Upper lobe of right lung (tissue), 1 donor: ENCODE measurements at regions not wholly inside any gene's neighbourhood (a gene's known extent, or its start where the extent isn't known, plus 50 kb on each side); places are given as distances from the start of the nearest gene placed in this dataset.

ENCODE experiments used
- ATAC-seq: fragments of 200-7000 bp; cut with Tn5 transposase; one replicate; pipeline ENCODE4 v1.9.1; 2020; ENCODE audit warnings: mild to moderate bottlenecking, moderate library complexity
- DNase-seq: peaks from one replicate; pipeline ENCODE4 v3.0.0-alpha.2; 2020
- H3K27ac ChIP-seq: fragments of 200-600 bp; one replicate; pipeline ENCODE4 v1.8.0; 2022
- H3K27me3 ChIP-seq: fragments of 200-600 bp; one replicate; pipeline ENCODE4 v1.8.0; 2022; ENCODE audit warnings: mild to moderate bottlenecking
- H3K36me3 ChIP-seq: fragments of 200-600 bp; one replicate; pipeline ENCODE4 v1.8.0; 2022
- H3K4me1 ChIP-seq: fragments of 200-600 bp; one replicate; pipeline ENCODE4 v1.8.0; 2022
- H3K4me3 ChIP-seq: fragments of 200-600 bp; one replicate; pipeline ENCODE4 v1.8.0; 2022; ENCODE audit warnings: mild to moderate bottlenecking
- H3K9me3 ChIP-seq: fragments of 200-600 bp; one replicate; pipeline ENCODE4 v1.8.0; 2022
- intact Hi-C: fragments of 100-400 bp; cut with DNase I; formaldehyde crosslinking; loops from one replicate; pipeline ENCODE4 v1.11.0; 2022
- TF ChIP-seq, protein P1 (sequence below): fragments of 200-600 bp; IDR thresholded peaks from one replicate; pipeline ENCODE4 v1.8.0; 2022; ENCODE audit warnings: antibody characterized with exemption
- donor health status: DM: no; HTN: yes; CAD: no; lungs with severe emphysema.

DNA sequence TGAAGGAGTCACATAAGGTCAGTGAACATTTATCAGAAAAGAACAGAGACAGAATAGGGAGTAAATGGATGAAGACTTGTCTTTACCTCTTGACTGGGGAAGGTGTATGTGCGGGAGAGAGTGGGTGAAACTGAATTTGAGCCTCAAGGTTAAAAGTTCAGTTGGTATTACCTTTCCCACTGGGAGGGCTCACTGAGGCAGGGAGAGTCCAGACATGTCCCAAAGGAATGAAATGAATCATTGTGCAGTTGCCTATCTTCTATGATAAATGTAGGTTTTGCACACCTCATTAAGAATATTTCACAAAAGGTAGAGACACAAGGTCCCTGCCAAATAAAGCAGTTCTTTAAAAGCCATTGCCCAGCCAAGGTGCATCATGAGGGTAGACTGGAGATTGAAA is 105.2 kb downstream of the KCNA5 start:
- DNase-seq (no peak), ATAC-seq (no peak)
- no peak overlapping the region for H3K4me3 ChIP-seq

DNA sequence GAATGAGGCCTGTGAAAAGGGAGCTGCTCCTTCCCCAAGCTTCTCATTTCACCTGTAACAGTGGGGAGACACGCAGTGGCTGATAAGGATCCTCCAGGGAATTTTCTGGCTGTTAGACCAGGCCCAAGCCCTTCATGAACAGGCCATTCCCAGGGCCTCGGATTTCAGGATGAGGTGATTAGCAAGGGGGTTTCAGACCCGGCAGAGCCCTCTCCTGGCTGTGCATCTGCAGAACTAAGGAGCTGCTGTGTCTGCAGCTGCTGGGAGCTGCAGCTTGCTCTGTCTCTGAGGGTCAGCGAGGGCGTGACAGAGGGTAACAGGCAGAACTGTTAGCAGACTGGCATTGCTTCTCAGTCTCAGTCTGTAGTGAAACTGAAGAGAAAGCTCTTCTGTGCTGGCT is 110.4 kb downstream of the KCNA5 start:
- TF ChIP-seq, protein P1, sequence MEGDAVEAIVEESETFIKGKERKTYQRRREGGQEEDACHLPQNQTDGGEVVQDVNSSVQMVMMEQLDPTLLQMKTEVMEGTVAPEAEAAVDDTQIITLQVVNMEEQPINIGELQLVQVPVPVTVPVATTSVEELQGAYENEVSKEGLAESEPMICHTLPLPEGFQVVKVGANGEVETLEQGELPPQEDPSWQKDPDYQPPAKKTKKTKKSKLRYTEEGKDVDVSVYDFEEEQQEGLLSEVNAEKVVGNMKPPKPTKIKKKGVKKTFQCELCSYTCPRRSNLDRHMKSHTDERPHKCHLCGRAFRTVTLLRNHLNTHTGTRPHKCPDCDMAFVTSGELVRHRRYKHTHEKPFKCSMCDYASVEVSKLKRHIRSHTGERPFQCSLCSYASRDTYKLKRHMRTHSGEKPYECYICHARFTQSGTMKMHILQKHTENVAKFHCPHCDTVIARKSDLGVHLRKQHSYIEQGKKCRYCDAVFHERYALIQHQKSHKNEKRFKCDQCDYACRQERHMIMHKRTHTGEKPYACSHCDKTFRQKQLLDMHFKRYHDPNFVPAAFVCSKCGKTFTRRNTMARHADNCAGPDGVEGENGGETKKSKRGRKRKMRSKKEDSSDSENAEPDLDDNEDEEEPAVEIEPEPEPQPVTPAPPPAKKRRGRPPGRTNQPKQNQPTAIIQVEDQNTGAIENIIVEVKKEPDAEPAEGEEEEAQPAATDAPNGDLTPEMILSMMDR: no peak
- Histone ChIP-seq H3K9me3 (no peaks in the 10 kb centered on the region), H3K27me3 (peaks cover 5% of the 10 kb centered on the region), H3K27ac (no peak overlapping the region), H3K4me3 (no peak overlapping the region), H3K4me1 (no peaks in the 10 kb centered on the region), H3K36me3 (no peaks in the 10 kb centered on the region)
- intact Hi-C loops: no loop called here
- ATAC-seq (no peak), DNase-seq (no peak)

More for the DNA sequence above, 105.2 kb downstream of the KCNA5 start:
- TF ChIP-seq, protein P1: no peak
- intact Hi-C loops: no loop called here
- H3K4me1 ChIP-seq: no peaks in the 10 kb centered on the region
- peaks cover 8% of the 10 kb centered on the region for H3K27me3 ChIP-seq
- no peak overlapping the region for H3K27ac ChIP-seq
- H3K9me3 ChIP-seq: no peaks in the 10 kb centered on the region
- H3K36me3 ChIP-seq: no peaks in the 10 kb centered on the region

DNA sequence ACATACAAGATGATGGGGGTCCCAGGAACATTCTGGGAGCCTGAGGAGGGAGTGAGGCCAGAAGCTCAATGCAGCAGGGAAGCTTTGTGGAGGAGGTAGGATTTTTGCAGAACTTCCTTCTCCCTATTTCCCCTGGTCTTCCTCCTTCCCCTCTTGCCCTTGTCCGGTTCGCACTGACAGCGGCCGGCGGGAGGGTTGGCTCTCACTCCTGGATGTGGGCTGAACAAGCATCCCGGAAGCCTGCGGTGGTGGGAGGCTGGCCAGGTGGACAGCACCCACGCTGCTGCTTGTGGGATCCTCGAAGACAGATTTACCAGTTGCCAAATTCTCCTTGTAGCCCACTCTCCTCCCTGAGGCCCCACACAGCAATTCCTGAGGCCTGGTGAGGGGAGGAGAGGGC is 112.2 kb downstream of the KCNA5 start:
- TF ChIP-seq, protein P1: no peak
- DNase-seq: no peak
- Histone ChIP-seq H3K36me3 (no peaks in the 10 kb centered on the region), H3K9me3 (no peaks in the 10 kb centered on the region), H3K27ac (no peak overlapping the region), H3K4me3 (no peak overlapping the region), H3K27me3 (peaks cover 5% of the 10 kb centered on the region), H3K4me1 (no peaks in the 10 kb centered on the region)
- intact Hi-C loops: no loop called here
- ATAC-seq: no peak

DNA sequence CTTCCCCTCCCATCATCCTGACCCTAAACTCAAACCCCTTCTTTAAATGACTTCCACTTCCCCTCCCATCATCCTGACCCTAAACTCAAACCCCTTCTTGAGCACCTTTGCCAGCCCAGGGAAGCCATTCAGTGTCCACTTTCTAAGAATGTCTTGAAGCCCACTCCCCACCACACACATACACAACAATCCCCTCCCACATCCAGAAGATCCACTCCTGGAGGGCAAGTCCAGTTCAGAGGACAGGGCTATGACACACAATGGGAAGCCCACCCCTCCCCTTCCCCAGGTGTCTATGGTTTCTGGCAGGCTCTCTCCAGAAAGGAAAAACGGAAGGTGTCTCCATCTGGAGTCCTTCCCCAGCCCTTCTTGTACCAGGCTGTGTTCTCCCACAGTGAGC is 117.1 kb downstream of the KCNA5 start:
- Histone ChIP-seq H3K9me3 (no peaks in the 10 kb centered on the region), H3K27me3 (no peaks in the 10 kb centered on the region), H3K4me1 (no peaks in the 10 kb centered on the region), H3K36me3 (no peaks in the 10 kb centered on the region), H3K27ac (no peak overlapping the region), H3K4me3 (no peak overlapping the region)
- TF ChIP-seq, protein P1: no peak
- DNase-seq (no peak), ATAC-seq (no peak)
- intact Hi-C loops: no loop called here

DNA sequence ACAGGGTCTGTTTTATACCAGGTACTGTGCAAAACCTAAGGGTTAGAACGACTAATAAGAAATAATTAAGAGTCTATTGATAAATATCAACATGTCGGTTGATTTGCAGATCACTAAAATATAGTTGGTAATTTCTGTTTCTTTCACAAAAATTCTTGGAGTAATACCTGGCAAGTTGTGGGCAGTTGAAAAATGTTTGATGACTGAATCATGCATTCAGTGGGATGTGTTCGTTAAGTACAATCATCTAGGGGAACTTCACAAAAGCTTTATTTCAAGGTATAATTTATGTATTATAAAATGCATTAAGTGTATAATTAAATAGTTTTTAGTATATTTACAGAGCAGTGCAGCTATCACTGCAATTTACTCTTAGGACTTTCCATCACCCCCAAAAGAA is 120.0 kb downstream of the KCNA5 start:
- no peak overlapping the region for H3K27ac ChIP-seq
- DNase-seq (no peak), ATAC-seq (no peak)
- TF ChIP-seq, protein P1: no peak
- no peaks in the 10 kb centered on the region for H3K36me3 ChIP-seq
- no peak overlapping the region for H3K4me3 ChIP-seq
- H3K9me3 ChIP-seq: no peaks in the 10 kb centered on the region
- no peaks in the 10 kb centered on the region for H3K4me1 ChIP-seq
- intact Hi-C loops: no loop called here
- no peaks in the 10 kb centered on the region for H3K27me3 ChIP-seq

DNA sequence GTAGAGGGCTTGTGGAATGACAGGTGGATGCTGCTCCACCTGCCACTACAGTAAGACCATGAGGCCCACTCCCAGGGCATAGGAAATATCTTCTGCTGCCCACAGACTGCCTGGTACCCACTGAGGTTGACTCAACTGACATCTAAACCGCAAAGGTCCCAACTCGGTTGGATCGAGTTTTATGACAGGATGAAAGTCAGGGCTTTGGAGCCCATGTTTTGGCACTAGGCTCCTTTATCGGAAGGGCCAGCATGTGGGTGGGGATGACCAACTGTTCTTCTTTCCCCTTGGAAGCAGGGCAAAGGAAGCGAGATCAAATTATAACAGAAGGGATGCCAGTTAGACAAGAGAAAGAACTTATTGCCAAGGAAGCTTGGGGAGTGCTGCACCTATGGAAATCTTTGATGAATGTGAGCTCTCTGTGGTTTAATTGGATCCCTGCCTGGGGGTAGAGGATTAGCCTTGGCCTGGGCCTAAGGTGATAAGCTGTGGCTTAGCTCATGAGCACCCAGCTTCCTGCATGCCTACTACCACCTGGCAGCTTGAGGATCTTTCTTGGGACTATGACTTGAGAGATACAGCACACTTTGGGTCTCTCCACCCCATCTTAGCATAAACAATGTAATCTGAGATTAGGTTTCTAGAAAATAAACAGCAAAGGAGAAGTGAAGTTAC is 121.8 kb downstream of the KCNA5 start:
- Histone ChIP-seq H3K9me3 (no peaks in the 10 kb centered on the region), H3K4me1 (no peaks in the 10 kb centered on the region), H3K4me3 (no peak overlapping the region), H3K27ac (no peak overlapping the region), H3K27me3 (no peaks in the 10 kb centered on the region), H3K36me3 (no peaks in the 10 kb centered on the region)
- intact Hi-C loops: no loop called here
- ATAC-seq: no peak
- TF ChIP-seq, protein P1: no peak
- no peak for DNase-seq
